Kasumi-1 (cell line): ENCODE measurements at regions not wholly inside any gene's neighbourhood (a gene's known extent, or its start where the extent isn't known, plus 50 kb on each side); places are given as distances from the start of the nearest gene placed in this dataset.

Experiments used
- DNase-seq, 2 experiments: peaks; one replicate each; lab custom pipeline; 2025; lab: John Stamatoyannopoulos, UW

DNA sequence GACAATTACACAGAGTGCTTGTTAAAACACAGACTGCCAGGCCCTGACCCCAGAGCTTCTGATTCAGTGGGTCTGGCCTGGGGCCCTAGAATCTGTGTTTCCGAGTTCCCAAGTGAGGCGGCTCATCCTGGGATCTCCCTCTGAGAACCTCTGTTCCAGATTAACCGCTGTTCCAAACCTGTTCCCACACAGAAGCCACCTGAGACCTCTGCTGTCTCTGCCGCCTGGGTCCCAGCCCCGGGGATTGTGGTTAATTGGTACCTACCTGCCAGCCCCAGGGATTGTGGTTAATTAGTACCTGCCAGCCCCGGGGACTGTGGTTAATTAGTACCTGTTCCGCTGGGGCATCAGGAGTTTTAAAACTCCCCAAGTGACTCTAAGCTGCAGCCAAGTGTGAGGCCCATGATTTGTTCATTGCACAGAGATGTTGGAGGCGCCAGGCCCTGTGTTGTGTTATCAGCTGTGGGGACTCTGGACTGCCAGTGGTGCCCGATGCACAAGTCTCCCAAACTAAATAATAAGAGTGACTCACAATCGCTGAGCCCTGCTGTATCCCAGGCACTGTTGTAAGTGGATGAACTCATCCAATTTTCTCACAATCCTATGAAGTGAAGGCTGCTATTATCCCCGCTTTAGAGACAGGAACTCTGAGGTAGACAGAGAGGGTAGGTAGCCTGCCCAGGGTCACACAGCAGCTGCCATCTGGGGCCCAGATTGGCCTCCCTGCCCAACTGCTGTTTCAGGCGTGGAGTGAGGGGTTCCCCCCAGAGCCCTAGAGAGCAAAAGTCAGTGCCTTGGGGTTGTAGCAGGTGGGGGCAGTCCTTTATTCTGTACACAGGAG is 219.7 kb downstream of the IRF8 start:
- DNase-seq: no peak

DNA sequence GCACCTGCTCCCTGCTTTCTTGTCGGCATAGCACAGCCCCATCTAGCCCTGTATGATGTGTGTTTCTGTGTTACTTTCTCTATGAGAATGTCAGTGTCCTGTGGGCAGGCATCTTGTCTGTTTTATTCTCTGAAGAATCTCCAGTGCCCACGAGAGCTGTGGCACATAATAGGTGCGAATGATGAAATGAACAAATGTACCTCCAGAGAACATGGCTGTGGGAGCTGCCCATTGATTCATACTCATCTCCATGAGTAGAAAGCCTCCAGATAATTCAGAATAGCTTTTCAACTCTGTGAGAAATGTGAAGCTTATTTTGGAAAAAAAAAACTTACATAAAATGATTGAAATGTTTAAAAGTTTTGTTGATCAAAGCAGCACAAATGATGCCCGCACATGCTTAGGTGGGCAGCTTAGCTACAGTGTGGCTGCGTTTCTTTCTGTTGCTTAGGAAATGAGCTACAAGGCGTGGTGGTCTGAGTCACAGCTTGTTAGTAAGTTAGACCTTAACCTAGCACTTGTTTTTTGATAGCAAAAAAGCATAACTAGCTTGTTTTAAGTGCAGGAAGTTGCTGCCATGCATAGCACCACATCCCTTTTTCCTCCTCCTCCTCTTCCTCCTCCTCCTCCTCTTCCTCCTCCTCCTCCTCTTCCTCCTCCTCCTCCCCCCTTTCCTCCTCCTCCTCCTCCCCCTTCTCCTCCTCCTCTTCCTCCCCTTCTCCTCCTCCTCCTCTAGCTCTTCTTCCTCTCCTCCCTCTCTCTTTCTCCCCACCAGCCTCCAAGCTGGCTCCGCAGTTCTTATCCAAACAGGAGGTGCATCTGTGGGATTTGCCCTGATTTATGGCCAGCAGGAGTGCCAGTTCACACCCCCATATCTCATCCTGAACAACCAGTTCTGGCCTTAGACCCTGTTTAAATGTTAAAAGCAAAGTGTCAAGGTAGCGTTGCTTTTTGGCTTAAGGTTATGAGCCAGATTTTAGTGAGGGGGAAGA is 221.5 kb downstream of the IRF8 start:
- no peak for DNase-seq

- DNase-seq: no peak
Observed at GRCh38 chr16:86121374-86122010, 222.5 kb downstream of the IRF8 start.

DNA sequence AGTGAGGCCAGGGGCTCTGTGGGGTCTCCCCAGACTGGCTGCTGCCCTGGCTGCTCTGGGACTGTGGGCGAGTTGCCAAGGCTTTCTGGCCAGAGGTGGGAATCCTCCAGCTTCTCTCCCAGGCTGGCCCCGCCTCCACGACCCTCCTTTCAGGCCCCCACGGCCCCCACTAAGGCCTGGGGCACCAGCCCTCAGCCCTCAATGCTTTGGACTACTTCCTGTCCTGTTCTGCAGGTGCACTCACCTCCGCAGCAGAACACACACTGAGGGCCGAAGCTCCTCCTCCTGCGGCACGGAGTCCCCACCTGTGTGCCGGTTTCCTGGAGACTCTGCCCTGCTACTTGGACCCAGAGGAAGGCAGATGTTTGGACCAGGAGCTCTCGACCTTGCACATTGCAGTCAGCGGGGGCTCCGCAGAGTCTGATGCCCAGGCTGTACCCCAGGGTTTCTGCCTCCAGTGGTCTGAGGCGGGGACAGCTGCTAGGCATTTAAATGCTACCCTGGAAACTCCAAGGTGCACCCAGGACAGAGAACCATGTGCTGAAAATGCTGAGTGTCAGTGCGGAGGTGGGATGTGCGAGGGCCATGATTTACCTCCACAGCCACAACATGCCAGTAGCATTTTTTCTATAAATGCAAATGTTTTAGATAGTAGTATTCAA is 223.8 kb downstream of the IRF8 start:
- DNase-seq: no peak

- no peak for DNase-seq
Observed at GRCh38 chr16:86124321-86124720, 225.4 kb downstream of the IRF8 start.

DNA sequence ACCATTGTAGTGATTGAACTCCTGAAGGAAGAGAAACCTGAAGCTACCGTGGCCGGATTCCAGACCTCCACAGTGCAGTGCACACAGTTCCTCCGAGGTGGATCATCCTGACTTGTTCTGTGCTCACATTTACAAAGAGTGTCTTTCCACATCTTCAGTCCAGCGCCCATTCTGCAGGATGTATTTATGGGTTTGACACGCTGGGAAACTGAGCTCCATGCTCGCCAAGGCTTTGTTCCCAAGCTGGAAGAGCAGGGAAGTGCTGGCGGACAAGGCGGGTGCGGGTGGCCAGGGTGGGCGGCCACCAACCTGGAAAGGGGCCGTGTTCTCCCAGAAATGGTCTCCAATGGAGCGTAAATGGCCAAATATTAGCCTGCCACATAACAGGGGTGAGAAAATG is 227.9 kb downstream of the IRF8 start:
- DNase-seq: no peak

GRCh38 chr16:86127366-86127765 is 228.4 kb downstream of the IRF8 start:
- DNase-seq: no peak

- DNase-seq: no peak
Observed at GRCh38 chr16:86128246-86128645, 229.3 kb downstream of the IRF8 start.

DNA sequence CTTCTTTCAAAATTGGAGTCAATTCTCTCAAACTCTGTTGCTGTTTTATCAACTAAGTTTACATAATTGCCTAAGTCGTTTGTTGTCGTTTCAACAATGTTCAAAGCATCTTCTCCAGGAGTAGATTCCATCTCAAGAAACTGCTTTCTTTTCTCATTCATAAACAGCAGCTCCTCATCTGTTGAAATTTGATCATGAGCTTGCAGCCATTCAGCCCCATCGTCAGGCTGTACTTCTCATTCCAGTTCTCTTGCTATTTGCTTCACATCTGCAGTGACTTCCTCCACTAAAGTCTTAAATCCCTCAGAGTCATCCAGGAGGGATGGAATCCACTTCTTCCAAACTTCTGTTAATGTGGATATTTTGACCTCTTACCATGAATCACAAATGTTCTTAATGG is 230.6 kb downstream of the IRF8 start:
- no peak for DNase-seq

GRCh38 chr16:86133377-86133776 is 234.4 kb downstream of the IRF8 start:
- DNase-seq: no peak

GRCh38 chr16:86133847-86134375 is 234.9 kb downstream of the IRF8 start:
- no peak for DNase-seq

- no peak for DNase-seq
Observed at GRCh38 chr16:86134802-86135461, 236.0 kb downstream of the IRF8 start.

DNA sequence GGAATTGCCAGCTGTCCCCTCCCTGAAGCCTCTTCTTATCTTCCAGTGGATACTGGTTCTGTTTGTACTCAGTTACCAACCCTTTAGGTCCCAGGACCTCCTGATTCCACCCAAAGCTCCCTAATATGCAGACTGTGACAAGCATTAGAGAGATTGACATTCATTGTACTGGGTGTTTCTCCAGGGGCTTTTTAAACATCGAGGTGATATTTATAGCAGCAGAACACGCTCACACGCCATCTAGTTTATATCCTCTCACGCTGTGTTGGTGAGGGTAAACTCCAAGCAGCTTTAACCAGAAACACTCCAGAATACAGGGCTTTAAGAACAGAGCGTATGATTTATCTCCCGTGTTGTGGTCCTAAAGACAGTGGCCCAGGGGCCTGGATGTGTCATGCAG is 238.4 kb downstream of the IRF8 start:
- DNase-seq: no peak

DNA sequence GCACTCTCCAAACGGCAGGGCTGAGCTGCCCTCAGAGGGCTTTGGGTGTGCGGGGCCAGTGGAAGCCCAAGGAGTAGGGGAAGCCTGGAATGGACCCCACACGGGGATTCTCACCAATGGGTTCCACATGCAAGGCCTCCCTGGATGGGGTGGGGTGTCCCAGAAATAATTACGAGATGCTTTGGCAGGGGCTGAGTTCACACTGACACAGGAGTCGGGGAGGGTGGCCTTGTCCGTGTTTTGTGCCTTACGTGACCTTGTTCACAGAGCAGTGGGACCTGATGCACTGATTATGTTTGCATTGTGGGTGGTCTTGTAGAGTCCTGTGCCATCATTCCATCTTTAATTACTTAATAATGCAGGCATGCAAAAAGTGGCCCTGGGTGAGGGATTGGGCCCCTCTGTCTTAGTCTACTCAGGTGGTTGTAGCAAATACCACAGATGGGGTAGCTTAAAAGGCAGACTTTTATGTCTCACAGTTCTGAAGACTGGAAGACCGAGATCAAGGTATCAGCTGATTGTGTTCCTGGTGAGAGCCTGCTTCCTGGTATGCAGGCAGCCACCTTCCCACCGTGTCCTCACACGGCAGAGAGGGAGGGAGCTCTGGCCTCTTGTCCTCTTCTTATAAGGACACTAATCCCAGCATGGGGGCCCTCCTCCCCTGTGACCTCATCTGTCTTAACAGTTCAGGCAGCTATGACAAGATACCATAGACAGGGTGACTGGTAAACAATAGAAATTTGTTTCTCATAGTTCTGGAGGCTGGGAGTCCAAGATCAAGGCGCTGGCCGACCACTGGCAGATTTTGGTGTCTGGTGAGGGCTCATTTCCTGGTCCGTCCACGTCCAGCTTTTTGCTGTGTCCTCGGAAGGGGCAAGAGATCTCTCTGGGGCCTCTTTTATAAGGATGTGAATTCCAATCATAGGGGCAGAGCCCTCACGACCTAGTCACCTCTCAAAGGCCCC is 239.4 kb downstream of the IRF8 start:
- DNase-seq: no peak

GRCh38 chr16:86142801-86143236 is 243.9 kb downstream of the IRF8 start:
- no peak for DNase-seq

DNA sequence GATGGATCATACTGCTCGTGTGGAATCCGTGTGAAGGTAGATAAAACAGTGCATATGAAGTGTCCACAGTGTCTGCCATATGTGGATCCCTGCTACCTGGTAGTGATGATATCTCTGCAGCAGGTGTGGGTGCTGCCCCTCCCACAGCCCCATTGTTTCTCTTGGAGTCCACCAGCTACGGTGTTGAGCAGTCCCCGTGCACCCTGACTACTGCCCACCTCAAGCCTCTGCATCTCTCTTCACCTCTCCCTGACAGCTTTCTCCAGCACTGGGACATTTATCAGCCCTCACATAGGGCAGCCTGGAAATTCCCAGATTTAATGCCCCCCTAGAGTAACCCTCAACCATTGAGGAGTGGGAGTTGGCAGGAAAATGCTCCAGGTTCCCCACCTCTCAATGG is 244.7 kb downstream of the IRF8 start:
- no peak for DNase-seq

DNA sequence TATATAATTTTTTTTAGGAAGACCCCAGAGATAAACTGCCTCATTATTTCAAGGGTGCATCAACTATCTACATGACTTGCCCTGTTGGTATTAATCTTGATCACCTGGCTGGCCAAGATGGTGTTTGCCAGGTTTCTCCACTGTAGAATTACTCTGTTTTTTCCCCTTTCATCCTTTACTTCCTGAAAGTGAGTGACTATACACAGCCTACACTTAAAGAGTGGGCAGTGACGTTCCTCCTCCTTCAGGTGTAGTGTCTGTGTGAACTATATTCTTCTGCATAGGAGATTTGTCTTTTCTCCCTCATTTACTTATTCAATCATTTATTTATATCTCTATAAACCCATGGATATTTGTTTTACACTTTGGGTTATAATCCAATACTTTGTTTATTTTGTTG is 246.7 kb downstream of the IRF8 start:
- DNase-seq: no peak

DNA sequence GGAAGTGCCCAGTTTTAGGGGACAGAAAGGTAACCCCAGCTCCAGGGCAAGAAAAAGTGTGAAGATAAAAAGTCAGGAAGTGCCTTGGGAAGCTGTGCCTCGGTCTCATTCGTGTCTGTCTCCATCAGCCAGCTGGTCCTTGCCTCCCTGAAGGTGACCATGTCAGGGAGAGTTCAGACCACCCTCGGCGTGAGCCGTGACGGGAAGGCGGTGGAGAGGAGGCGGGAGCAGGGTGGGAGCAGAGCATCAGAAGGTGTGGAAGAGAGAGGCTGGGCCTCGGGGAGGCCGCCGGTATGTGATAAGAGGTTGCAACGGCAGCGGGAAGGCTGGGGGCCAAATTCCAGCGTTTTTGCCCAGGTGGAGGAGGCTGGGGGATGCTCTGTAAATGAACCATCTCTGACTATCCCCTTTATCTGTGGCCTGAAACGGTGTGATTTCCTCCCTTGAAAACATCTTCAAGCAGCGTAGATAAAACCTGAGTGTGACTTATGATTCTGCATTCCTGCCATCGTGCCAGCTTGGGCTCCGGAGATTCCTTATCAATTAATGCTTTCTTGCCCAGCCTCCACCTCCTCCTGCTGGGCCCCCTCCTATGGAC is 251.8 kb downstream of the IRF8 start:
- DNase-seq: no peak

- DNase-seq: no peak
Observed at GRCh38 chr16:86151239-86151851, 252.4 kb downstream of the IRF8 start.
